Mesenchymal stem cell (in vitro differentiated cells and primary cell): ENCODE measurements at regions not wholly inside any gene's neighbourhood (a gene's known extent, or its start where the extent isn't known, plus 50 kb on each side); places are given as distances from the start of the nearest gene placed in this dataset.
"Not testable (repeated sequence)": the region's sequence is repeated elsewhere in the genome, so short reads cannot be mapped to it uniquely, and the experiment has no call there.

Experiments used
- DNase-seq: peaks from one replicate; pipeline ENCODE4 v3.0.0-alpha.2; 2013
- H2AFZ ChIP-seq: one replicate; pipeline ENCODE4 v1.6.1; 2013; ENCODE audit warnings: low read depth, mild to moderate bottlenecking, control low read depth, inconsistent platforms, low read length, moderate library complexity
- H2AK5ac ChIP-seq: 2 replicates; pipeline ENCODE4 v1.6.1; 2013; ENCODE audit warnings: low read length, moderate library complexity, mild to moderate bottlenecking, inconsistent platforms; ENCODE audit not compliant: severe bottlenecking
- H2BK120ac ChIP-seq: one replicate; pipeline ENCODE4 v1.6.1; 2013; ENCODE audit warnings: low read depth, mild to moderate bottlenecking, inconsistent platforms, low read length, moderate library complexity
- H2BK12ac ChIP-seq, 2 experiments: one replicate each; pipeline ENCODE4 v1.6.1; 2013; ENCODE audit warnings: inconsistent platforms in 2 of 2, low read length in 2 of 2, mild to moderate bottlenecking in 2 of 2, moderate library complexity in 2 of 2, control low read depth in 1 of 2
- H2BK15ac ChIP-seq: one replicate; pipeline ENCODE4 v1.6.1; 2013; ENCODE audit warnings: mild to moderate bottlenecking, low read depth, inconsistent platforms; ENCODE audit not compliant: poor library complexity, severe bottlenecking
- H2BK5ac ChIP-seq: 2 replicates; pipeline ENCODE4 v1.6.1; 2013; ENCODE audit warnings: low read depth, mild to moderate bottlenecking, low read length, control low read depth, inconsistent platforms; ENCODE audit not compliant: poor library complexity, severe bottlenecking
- H3K14ac ChIP-seq, 2 experiments: one replicate each; pipeline ENCODE4 v1.6.1; 2013; ENCODE audit warnings: inconsistent platforms in 2 of 2, low read length in 2 of 2, control low read depth in 1 of 2, mild to moderate bottlenecking in 1 of 2, moderate library complexity in 1 of 2
- H3K18ac ChIP-seq, 2 experiments: one replicate each; pipeline ENCODE4 v1.6.1; 2013; ENCODE audit warnings: inconsistent platforms in 2 of 2, low read length in 2 of 2, control low read depth in 1 of 2, low read depth in 1 of 2, mild to moderate bottlenecking in 1 of 2
- H3K23ac ChIP-seq, 2 experiments: one replicate each; pipeline ENCODE4 v1.6.1; 2013; ENCODE audit warnings: inconsistent platforms in 2 of 2, low read length in 2 of 2, mild to moderate bottlenecking in 2 of 2, moderate library complexity in 2 of 2, control low read depth in 1 of 2
- H3K27ac ChIP-seq: 2 replicates; pipeline ENCODE4 v1.5.1; 2013; ENCODE audit warnings: mild to moderate bottlenecking, moderate library complexity, low read length, control low read depth, inconsistent platforms; ENCODE audit not compliant: poor library complexity, severe bottlenecking
- H3K27me3 ChIP-seq, 2 experiments: 2 replicates each; pipeline versions ENCODE4 v1.6.1 to v1.7.0; 2013; ENCODE audit warnings: low read length in 2 of 2, mild to moderate bottlenecking in 2 of 2, moderate library complexity in 2 of 2, control low read depth in 1 of 2, inconsistent platforms in 1 of 2; ENCODE audit not compliant: control insufficient read depth in 1 of 2, insufficient read depth in 1 of 2
- H3K36me3 ChIP-seq, 2 experiments: 2 replicates each; pipeline versions ENCODE4 v1.6.1 to v1.7.0; 2013; ENCODE audit warnings: low read length in 2 of 2, control low read depth in 1 of 2, inconsistent platforms in 1 of 2, low read depth in 1 of 2, mild to moderate bottlenecking in 1 of 2; ENCODE audit not compliant: insufficient read depth in 2 of 2, control insufficient read depth in 1 of 2
- H3K4ac ChIP-seq, 2 experiments: one replicate each; pipeline ENCODE4 v1.6.1; 2013; ENCODE audit warnings: inconsistent platforms in 2 of 2, low read length in 2 of 2, mild to moderate bottlenecking in 2 of 2, moderate library complexity in 2 of 2, control low read depth in 1 of 2, low read depth in 1 of 2
- H3K4me1 ChIP-seq: 2 replicates; pipeline ENCODE4 v1.6.1; 2013; ENCODE audit warnings: low read depth, low read length, control low read depth; ENCODE audit not compliant: control insufficient read depth, insufficient read depth
- H3K4me2 ChIP-seq: 2 replicates; pipeline ENCODE4 v1.6.1; 2013; ENCODE audit warnings: low read length, mild to moderate bottlenecking, inconsistent platforms; ENCODE audit not compliant: poor library complexity, severe bottlenecking
- H3K4me3 ChIP-seq, 2 experiments: 2 replicates each; pipeline versions ENCODE4 v1.5.1 to v1.7.0; 2013; ENCODE audit warnings: low read length in 2 of 2, mild to moderate bottlenecking in 2 of 2, control low read depth in 1 of 2, low read depth in 1 of 2; ENCODE audit not compliant: insufficient read depth in 1 of 2
- H3K79me1 ChIP-seq: replicated peaks from 2 replicates; pipeline ENCODE4 v1.6.1; 2013; ENCODE audit warnings: mild to moderate bottlenecking, control low read depth, low read length, inconsistent platforms; ENCODE audit not compliant: poor library complexity, severe bottlenecking
- H3K9ac ChIP-seq: 2 replicates; pipeline ENCODE4 v1.7.0; 2013; ENCODE audit warnings: mild to moderate bottlenecking, low read length, moderate library complexity
- H3K9me3 ChIP-seq: 2 replicates; pipeline ENCODE4 v1.7.0; 2013; ENCODE audit warnings: mild to moderate bottlenecking, low read length; ENCODE audit not compliant: control insufficient read depth
- H4K8ac ChIP-seq: one replicate; pipeline ENCODE4 v1.6.1; 2013; ENCODE audit warnings: inconsistent platforms, mild to moderate bottlenecking, low read length, moderate library complexity
- H4K91ac ChIP-seq: one replicate; pipeline ENCODE4 v1.6.1; 2013; ENCODE audit warnings: mild to moderate bottlenecking, low read length, inconsistent platforms
- WGBS: methylation state at CpG from one replicate; pipeline ENCODE4 v1.1.7; 2013; ENCODE audit warnings: mixed read lengths; 5-methylcytosine and 5-hydroxymethylcytosine counted together

- H4K8ac ChIP-seq, H4K91ac ChIP-seq, H3K4me3 ChIP-seq, H3K14ac ChIP-seq, H2AK5ac ChIP-seq, H2BK15ac ChIP-seq, H3K23ac ChIP-seq, DNase-seq, H3K4me1 ChIP-seq, H3K27ac ChIP-seq, H2BK5ac ChIP-seq, H2AFZ ChIP-seq, H3K79me1 ChIP-seq, H2BK120ac ChIP-seq, H3K9me3 ChIP-seq, H3K4me2 ChIP-seq, H3K9ac ChIP-seq, H3K18ac ChIP-seq, H3K27me3 ChIP-seq, H2BK12ac ChIP-seq, H3K36me3 ChIP-seq, H3K4ac ChIP-seq: not testable (repeated sequence)
- 90% methylated on average over 8 of the region's 8 CpGs for WGBS
Measured at GRCh38 chr5:110284121-110284520, 442.4 kb downstream of the TMEM232 start.

GRCh38 chr5:110288766-110289511 lies 437.5 kb downstream of the TMEM232 start:
- H3K27ac ChIP-seq = no peak overlapping the region
- H2BK12ac ChIP-seq = no peak overlapping the region
- peaks cover 9% of the 10 kb centered on the region for H3K9me3 ChIP-seq
- H2AK5ac ChIP-seq = no peak overlapping the region
- H4K8ac ChIP-seq = no peak overlapping the region
- no peak overlapping the region for H2BK15ac ChIP-seq
- no peak overlapping the region for H2BK120ac ChIP-seq
- no peak overlapping the region for H2BK5ac ChIP-seq
- no peak overlapping the region for H3K14ac ChIP-seq
- peak overlapping the region in 1 of 2 experiments; percentile 14 for H3K4me3 ChIP-seq
- H3K18ac ChIP-seq = no peak overlapping the region
- no peak overlapping the region for H3K4ac ChIP-seq
- H3K27me3 ChIP-seq = peaks cover 0 to 13% of the 10 kb centered on the region in 2 experiments
- no peaks in the 10 kb centered on the region for H3K4me1 ChIP-seq
- H3K23ac ChIP-seq = no peak overlapping the region
- no peak overlapping the region for H3K4me2 ChIP-seq
- peak overlapping the region; percentile 13 for H3K9ac ChIP-seq
- H3K79me1 ChIP-seq = no peaks in the 10 kb centered on the region
- no peaks in the 10 kb centered on the region for H3K36me3 ChIP-seq
- no peak overlapping the region for H2AFZ ChIP-seq
- 61% methylated on average over 2 of the region's 3 CpGs for WGBS
- H4K91ac ChIP-seq = no peak overlapping the region
- peak; percentile 55 for DNase-seq

- Histone ChIP-seq H3K4me2 (no peak overlapping the region), H2AK5ac (no peak overlapping the region), H2BK5ac (no peak overlapping the region), H3K79me1 (no peaks in the 10 kb centered on the region), H3K23ac (no peak overlapping the region), H2BK120ac (no peak overlapping the region), H3K14ac (no peak overlapping the region), H4K8ac (no peak overlapping the region), H3K4ac (no peak overlapping the region), H3K4me3 (no peak overlapping the region), H3K36me3 (no peaks in the 10 kb centered on the region), H3K9ac (peak overlapping the region; percentile 13), H2AFZ (no peak overlapping the region), H3K27me3 (peaks cover 0 to 15% of the 10 kb centered on the region in 2 experiments), H3K9me3 (peaks cover 7% of the 10 kb centered on the region), H3K18ac (no peak overlapping the region), H4K91ac (no peak overlapping the region), H3K27ac (no peak overlapping the region), H2BK12ac (no peak overlapping the region), H3K4me1 (no peaks in the 10 kb centered on the region), H2BK15ac (no peak overlapping the region)
- WGBS = 14% methylated on average over 1 of the region's 2 CpGs
- no peak for DNase-seq
Measured at GRCh38 chr5:110289512-110289810, 437.0 kb downstream of the TMEM232 start.

DNA sequence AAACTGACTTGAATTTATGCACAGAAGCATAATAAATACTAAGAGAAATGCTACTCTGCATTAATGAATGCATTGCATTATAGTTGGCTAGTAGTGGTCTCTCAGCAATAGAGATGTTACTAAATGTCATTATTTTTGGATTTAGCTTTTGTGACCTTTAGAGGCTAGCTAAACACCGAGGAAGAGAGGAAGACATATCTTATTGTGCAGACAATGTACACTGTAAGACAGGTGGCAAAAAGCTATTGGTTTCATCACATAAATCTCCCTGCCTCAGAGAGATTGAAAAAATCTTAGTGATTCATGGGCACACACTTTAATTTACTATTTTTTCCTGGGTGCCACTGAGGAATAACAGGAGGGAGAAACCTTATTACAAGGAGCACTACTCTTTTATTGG lies 435.9 kb downstream of the TMEM232 start:
- Histone ChIP-seq H2AK5ac (no peak overlapping the region), H3K4me3 (no peak overlapping the region), H3K4me1 (no peaks in the 10 kb centered on the region), H4K8ac (no peak overlapping the region), H3K27me3 (peaks cover 0 to 20% of the 10 kb centered on the region in 2 experiments), H3K23ac (no peak overlapping the region), H3K9ac (no peak overlapping the region), H2BK15ac (no peak overlapping the region), H3K4ac (no peak overlapping the region), H2BK5ac (no peak overlapping the region), H2BK120ac (no peak overlapping the region), H3K79me1 (no peaks in the 10 kb centered on the region), H2AFZ (no peak overlapping the region), H2BK12ac (no peak overlapping the region), H3K27ac (no peak overlapping the region), H3K4me2 (no peak overlapping the region), H3K14ac (no peak overlapping the region), H3K9me3 (peaks cover 3% of the 10 kb centered on the region), H3K18ac (no peak overlapping the region), H4K91ac (no peak overlapping the region), H3K36me3 (no peaks in the 10 kb centered on the region)
- DNase-seq = no peak
- 80% methylated on average over 1 of the region's 1 CpG for WGBS
